ENCODE measurements at regions not wholly inside any gene's neighbourhood (a gene's known extent, or its start where the extent isn't known, plus 50 kb on each side); places are given as distances from the start of the nearest gene placed in this dataset.
"Not testable (repeated sequence)": the region's sequence is repeated elsewhere in the genome, so short reads cannot be mapped to it uniquely, and the experiment has no call there.

DNA sequence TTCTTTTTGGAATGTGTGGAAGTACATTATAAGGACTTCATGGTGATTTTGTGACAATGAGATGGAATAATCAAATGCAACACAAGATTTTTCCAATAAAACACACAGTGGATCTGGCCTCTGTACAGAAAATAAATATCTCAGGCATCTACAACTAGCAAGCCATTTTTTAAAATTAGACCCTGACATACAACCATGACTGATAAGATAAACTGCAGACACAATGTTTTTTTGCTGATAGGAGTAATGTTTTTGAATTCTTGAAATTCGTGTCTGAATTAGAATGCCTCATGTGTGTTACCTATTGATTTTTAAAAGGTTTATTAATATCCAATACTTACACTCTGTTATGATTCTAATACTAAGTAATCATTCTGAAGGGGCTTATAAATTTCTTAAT is 328.1 kb downstream of the HGF start:
- WGBS, 2 donors = 64 to 72% methylated on average over 1 of the region's 1 CpG
- intact Hi-C loops (cut with DNase I; ENCODE audit: low total_unique reads) = no loop called here
- DNase-seq (ENCODE audit: low spot score in 2 of 2) = no peak
- H3K4me3 ChIP-seq (ENCODE audit: low read depth, poor library complexity, severe bottlenecking) = no peak overlapping the region
- TF ChIP-seq CTCF (IDR thresholded peaks at IDR 0.05) = no peak
- TF ChIP-seq POLR2A (IDR thresholded peaks at IDR 0.05) = no peak

- 32 to 54% methylated on average over 1 of the region's 1 CpG for WGBS, 2 donors
Measured at GRCh38 chr7:81439591-81439990, 330.3 kb downstream of the HGF start.

DNA sequence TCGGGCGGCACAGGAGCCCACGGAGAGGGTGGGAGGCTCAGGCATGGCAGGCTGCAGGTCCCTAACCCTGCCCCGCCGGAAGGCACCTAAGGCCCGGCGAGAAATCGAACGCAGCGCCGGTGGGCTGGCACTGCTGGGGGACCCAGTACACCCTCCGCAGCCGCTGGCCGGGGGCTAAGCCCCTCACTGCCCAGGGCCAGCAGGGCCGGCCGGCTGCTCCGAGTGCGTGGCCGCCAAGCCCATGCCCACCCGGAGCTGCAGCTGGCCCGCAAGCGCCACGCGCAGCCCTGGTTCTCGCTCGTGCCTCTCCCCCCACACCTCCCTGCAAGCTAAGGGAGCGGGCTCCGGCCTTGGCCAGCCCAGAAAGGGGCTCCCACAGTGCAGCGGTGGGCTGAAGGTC is 332.7 kb downstream of the HGF start:
- intact Hi-C loops (cut with DNase I; ENCODE audit: low total_unique reads); DNase-seq (ENCODE audit: low spot score in 2 of 2); H3K4me3 ChIP-seq (ENCODE audit: low read depth, poor library complexity, severe bottlenecking): not testable (repeated sequence)
- 96 to 100% methylated on average over 4 to 11 of the region's 29 CpGs for WGBS, 2 donors

More at GRCh38 chr7:81439591-81439990, 330.3 kb downstream of the HGF start:
- no peak overlapping the region for H3K4me3 ChIP-seq (ENCODE audit: low read depth, poor library complexity, severe bottlenecking)
- intact Hi-C loops (cut with DNase I; ENCODE audit: low total_unique reads) = no loop called here
- TF ChIP-seq POLR2A (IDR thresholded peaks at IDR 0.05) (no peak), CTCF (IDR thresholded peaks at IDR 0.05) (no peak)
- DNase-seq (ENCODE audit: low spot score in 2 of 2) = no peak

DNA sequence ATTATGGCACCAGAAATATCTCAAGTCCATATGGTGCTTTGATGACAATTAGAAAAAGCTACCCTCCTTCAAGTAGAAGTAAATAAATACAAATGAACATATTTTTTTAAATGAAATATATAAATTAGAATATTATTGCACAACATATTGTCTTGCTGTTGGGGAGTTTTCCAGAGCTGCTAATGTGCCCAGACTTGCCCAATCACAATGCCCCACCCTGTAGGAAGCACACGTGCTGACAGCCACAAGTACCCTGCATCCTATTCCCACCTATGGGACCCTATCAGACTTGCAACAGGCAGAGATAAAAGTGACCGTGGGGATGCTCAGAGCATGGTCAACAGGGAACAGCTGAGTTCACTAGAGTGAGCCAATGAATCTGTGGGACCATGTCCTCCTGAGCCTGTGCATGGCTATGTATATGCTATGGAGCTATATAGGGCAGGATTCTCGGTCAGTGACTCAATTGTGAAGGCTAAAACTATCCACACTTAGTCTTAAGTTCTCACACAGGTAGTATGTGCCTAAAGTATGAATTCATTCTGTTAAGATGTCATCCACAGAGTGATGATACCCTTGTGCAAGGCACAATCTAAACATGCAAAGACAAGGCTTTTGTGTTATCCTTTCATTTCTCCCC is 336.0 kb downstream of the HGF start:
- TF ChIP-seq CTCF (IDR thresholded peaks at IDR 0.05) = no peak
- TF ChIP-seq POLR2A (IDR thresholded peaks at IDR 0.05) = no peak
- DNase-seq (ENCODE audit: low spot score in 2 of 2) = no peak
- 69 to 71% methylated on average over 3 of the region's 3 CpGs for WGBS, 2 donors
- no peak overlapping the region for H3K4me3 ChIP-seq (ENCODE audit: low read depth, poor library complexity, severe bottlenecking)
- intact Hi-C loops (cut with DNase I; ENCODE audit: low total_unique reads) = no loop called here

DNA sequence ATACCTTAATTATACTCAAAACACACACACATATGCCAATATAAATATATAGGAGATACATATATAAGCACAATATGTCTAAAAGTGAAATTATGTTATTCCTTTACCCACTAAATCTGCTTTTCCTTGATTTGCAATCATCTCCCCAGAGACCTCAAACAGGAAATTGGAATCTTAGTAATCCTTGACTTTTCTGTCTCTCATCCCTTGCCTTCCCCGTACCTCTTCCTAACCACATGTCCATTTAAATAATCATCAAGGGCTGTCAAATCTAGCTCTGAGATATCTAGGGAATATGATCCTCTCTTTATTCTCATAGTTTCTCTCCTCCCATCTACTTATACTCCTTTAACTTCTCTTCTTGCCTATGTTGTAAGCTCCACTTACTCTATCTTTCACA is 336.6 kb downstream of the HGF start:
- H3K4me3 ChIP-seq (ENCODE audit: low read depth, poor library complexity, severe bottlenecking) = no peak overlapping the region
- 56 to 67% methylated on average over 1 of the region's 1 CpG for WGBS, 2 donors

DNA sequence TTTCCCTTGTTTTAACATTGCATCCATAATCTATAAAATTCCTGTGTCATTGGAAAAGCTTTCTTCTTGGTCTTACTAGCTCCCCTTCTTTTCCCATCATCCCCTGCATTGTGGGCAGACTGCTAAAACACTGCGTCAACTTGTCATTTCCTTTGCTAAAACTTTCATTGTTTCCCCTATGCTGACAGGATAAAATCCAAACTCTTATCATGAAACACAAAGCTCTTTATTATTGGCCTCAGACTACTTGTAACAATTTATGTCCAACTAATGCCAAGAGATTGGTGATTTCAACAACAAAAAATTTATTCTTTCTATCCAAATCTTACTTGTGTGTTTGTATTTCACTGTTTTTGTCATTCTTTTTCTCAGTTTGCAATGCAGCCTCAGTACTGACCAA is 339.1 kb downstream of the HGF start:
- TF ChIP-seq CTCF (IDR thresholded peaks at IDR 0.05) = no peak
- no peak for TF ChIP-seq POLR2A (IDR thresholded peaks at IDR 0.05)
- intact Hi-C loops (cut with DNase I; ENCODE audit: low total_unique reads) = no loop called here
- 74 to 75% methylated on average over 1 of the region's 1 CpG for WGBS, 2 donors
- H3K4me3 ChIP-seq (ENCODE audit: low read depth, poor library complexity, severe bottlenecking) = no peak overlapping the region
- DNase-seq (ENCODE audit: low spot score in 2 of 2) = no peak

More for the DNA sequence above, 336.6 kb downstream of the HGF start:
- no peak for DNase-seq (ENCODE audit: low spot score in 2 of 2)
- intact Hi-C loops (cut with DNase I; ENCODE audit: low total_unique reads) = no loop called here
- no peak for TF ChIP-seq CTCF (IDR thresholded peaks at IDR 0.05)
